VCaP (cell line): ENCODE measurements at regions not wholly inside any gene's neighbourhood (a gene's known extent, or its start where the extent isn't known, plus 50 kb on each side); places are given as distances from the start of the nearest gene placed in this dataset.

ENCODE experiments used
- H3K27ac ChIP-seq: fragments of 450-650 bp; 2 replicates; pipeline ENCODE4 v1.5.1; 2017
- CTCF ChIP-seq: fragments of 450-650 bp; conservative IDR thresholded peaks from 2 replicates; pipeline ENCODE4 v1.5.1; 2017; ENCODE audit warnings: mild to moderate bottlenecking, moderate library complexity

GRCh38 chr6:133835901-133836300, 53.0 kb upstream of the TCF21 start:
- TF ChIP-seq CTCF: no peak
- no peak overlapping the region for H3K27ac ChIP-seq

DNA sequence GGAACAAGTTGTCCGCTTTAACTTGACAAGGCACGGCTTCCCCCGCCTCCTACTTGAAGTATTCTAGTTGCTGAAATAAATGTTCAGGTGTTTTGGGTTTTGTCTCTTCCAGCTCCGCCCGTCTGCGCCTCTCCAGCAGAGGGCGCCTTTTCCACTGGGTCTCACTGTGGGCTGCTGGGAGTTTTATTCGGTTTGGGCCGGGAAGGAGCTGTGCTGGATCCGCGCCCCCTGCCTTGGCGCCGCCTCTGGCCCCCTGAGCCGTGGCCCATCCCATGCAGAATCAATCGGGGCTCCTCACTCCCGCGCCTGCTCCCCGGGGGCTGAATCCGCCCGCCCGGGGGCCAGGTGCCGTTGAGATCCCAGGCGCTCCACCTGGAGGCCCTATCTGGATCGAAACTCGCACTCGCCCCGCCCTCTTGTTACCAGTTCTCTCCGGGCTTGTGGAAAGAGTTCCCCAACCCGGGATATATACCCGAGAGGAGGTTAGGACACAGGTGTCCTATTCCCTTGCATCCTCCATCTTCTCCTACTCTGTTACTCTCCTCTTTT, 51.0 kb upstream of the TCF21 start:
- peak overlapping the region; percentile 38; the same call in 1 of the 2 replicates for H3K27ac ChIP-seq
- TF ChIP-seq CTCF: peak; percentile 88
